ENCODE measurements at regions not wholly inside any gene's neighbourhood (a gene's known extent, or its start where the extent isn't known, plus 50 kb on each side); places are given as distances from the start of the nearest gene placed in this dataset.

DNA sequence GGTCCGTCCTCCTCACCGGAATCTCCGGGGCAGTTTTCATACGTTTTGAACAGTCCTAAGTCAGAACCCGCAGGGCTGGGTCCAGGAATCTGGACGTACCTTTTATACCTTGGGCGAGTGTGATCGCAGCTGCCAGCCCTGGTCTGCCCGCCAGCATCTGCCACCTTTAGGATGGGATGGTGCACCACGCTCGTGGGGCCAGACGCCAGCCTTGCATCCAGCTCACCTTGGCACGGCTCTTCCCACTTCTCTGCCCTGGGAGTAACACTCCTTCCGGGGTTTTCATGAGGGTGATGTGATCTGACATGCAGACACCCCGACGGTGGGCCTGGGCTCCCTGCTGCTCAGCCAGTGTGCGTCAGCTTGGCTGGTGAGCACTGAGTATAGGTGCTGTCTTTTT, 66.6 kb upstream of the ZNF469 start:
- DNase-seq: no peak
- Histone ChIP-seq H3K9ac (ENCODE audit: extremely low read depth, insufficient read length, low read length) (no peak overlapping the region), H3K9me3 (ENCODE audit: control insufficient read depth, low read depth, low read length) (no peaks in the 10 kb centered on the region), H2BK5ac (ENCODE audit: insufficient read length, low read length) (no peak overlapping the region), H3K27me3 (ENCODE audit: insufficient read depth, low read length) (no peaks in the 10 kb centered on the region), H2BK120ac (ENCODE audit: low read depth, low read length, poor library complexity, severe bottlenecking) (no peak overlapping the region), H3K23ac (ENCODE audit: insufficient read length, low read depth, low read length) (no peak overlapping the region), H2BK12ac (ENCODE audit: insufficient read length, low read depth, low read length) (no peak overlapping the region), H2AK5ac (ENCODE audit: insufficient read length, low read length) (no peak overlapping the region), H3K27ac (ENCODE audit: insufficient read length, low read depth, low read length) (no peak overlapping the region), H3K4ac (ENCODE audit: low read depth, low read length) (no peak overlapping the region), H4K8ac (replicated peaks; ENCODE audit: insufficient read length, low read depth, low read length) (no peak overlapping the region), H3T11ph (ENCODE audit: low read length) (no peak overlapping the region), H2BK15ac (ENCODE audit: low read depth, low read length) (no peak overlapping the region), H3K14ac (ENCODE audit: insufficient read depth, low read length) (no peak overlapping the region), H3K79me1 (ENCODE audit: insufficient read depth, low read depth, low read length, poor library complexity, severe bottlenecking) (no peaks in the 10 kb centered on the region), H2BK20ac (ENCODE audit: low read depth, low read length, poor library complexity, severe bottlenecking) (no peak overlapping the region), H3K18ac (ENCODE audit: insufficient read length, low read depth, low read length) (no peak overlapping the region), H4K5ac (ENCODE audit: insufficient read length, low read depth, low read length) (no peak overlapping the region), H4K91ac (ENCODE audit: insufficient read length, low read depth, low read length) (no peak overlapping the region), H3K56ac (ENCODE audit: insufficient read length, low read depth, low read length) (no peak overlapping the region), H3K4me2 (ENCODE audit: insufficient read depth, insufficient read length, low read length) (no peak overlapping the region), H3K4me1 (ENCODE audit: insufficient read depth, low read length) (no peaks in the 10 kb centered on the region), H3K23me2 (ENCODE audit: insufficient read length, low read depth, low read length, poor library complexity, severe bottlenecking) (no peaks in the 10 kb centered on the region), H3K79me2 (ENCODE audit: insufficient read depth, low read length) (no peaks in the 10 kb centered on the region), H4K20me1 (ENCODE audit: control insufficient read depth, insufficient read depth, insufficient read length) (no peaks in the 10 kb centered on the region), H2AFZ (ENCODE audit: low read length) (no peak overlapping the region)
- TF ChIP-seq, protein P1, sequence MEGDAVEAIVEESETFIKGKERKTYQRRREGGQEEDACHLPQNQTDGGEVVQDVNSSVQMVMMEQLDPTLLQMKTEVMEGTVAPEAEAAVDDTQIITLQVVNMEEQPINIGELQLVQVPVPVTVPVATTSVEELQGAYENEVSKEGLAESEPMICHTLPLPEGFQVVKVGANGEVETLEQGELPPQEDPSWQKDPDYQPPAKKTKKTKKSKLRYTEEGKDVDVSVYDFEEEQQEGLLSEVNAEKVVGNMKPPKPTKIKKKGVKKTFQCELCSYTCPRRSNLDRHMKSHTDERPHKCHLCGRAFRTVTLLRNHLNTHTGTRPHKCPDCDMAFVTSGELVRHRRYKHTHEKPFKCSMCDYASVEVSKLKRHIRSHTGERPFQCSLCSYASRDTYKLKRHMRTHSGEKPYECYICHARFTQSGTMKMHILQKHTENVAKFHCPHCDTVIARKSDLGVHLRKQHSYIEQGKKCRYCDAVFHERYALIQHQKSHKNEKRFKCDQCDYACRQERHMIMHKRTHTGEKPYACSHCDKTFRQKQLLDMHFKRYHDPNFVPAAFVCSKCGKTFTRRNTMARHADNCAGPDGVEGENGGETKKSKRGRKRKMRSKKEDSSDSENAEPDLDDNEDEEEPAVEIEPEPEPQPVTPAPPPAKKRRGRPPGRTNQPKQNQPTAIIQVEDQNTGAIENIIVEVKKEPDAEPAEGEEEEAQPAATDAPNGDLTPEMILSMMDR (conservative IDR thresholded peaks at IDR 0.05): no peak
- Mint-ChIP-seq H3K4me1 (no peaks in the 10 kb centered on the region), H3K36me3 (ENCODE audit: insufficient read depth in 1 of 3, low read depth in 3 of 3) (peaks cover 0 to 3% (median 0%) of the 10 kb centered on the region in 3 experiments; a peak in 2 of 7 replicates), H3K9me3 (peaks cover 11 to 12% of the 10 kb centered on the region in 2 experiments; a peak in 4 of 5 replicates), H3K27me3 (ENCODE audit: low read depth) (peaks cover 12% of the 10 kb centered on the region; the same call in 1 of the 2 replicates), H3K27ac (no peak overlapping the region), H3K4me3 (no peak overlapping the region)
- WGBS (ENCODE audit: extremely low coverage, insufficient read length, low lambda C conversion rate): no CpG with 5 or more reads among the region's 17 CpGs

All from H9 (cell line).